ENCODE measurements at regions not wholly inside any gene's neighbourhood (a gene's known extent, or its start where the extent isn't known, plus 50 kb on each side); places are given as distances from the start of the nearest gene placed in this dataset.

GRCh38 chr4:29852537-29852936, 867.6 kb upstream of the PCDH7 start:
- peaks cover 5% of the 10 kb centered on the region for H3K9me3 ChIP-seq (ENCODE audit: low read depth, low read length)
- H3K36me3 ChIP-seq (ENCODE audit: insufficient read depth, low read length) = no peaks in the 10 kb centered on the region
- TF ChIP-seq CTCF (IDR thresholded peaks at IDR 0.05; ENCODE audit: extremely low read depth, low read depth, low read length) = no peak
- no peak overlapping the region for H3K4me3 ChIP-seq (ENCODE audit: insufficient read depth, low read length)
- no peak overlapping the region for H3K4me2 ChIP-seq (ENCODE audit: insufficient read depth, low read length)
- DNase-seq (ENCODE audit: insufficient read length, low spot score, missing footprints) = no peak
- no peaks in the 10 kb centered on the region for H3K27me3 ChIP-seq (ENCODE audit: insufficient read depth, low read length)
- H2AFZ ChIP-seq (ENCODE audit: low read length) = no peak overlapping the region
- no peaks in the 10 kb centered on the region for H4K20me1 ChIP-seq (ENCODE audit: insufficient read depth, low read length)
- H3K79me2 ChIP-seq (ENCODE audit: insufficient read depth, low read length) = no peaks in the 10 kb centered on the region
- no peaks in the 10 kb centered on the region for H3K4me1 ChIP-seq (ENCODE audit: insufficient read depth, low read length)
- no peak overlapping the region for H3K27ac ChIP-seq (ENCODE audit: low read depth, low read length)

- Histone ChIP-seq H3K9me3 (ENCODE audit: low read depth, low read length) (peaks cover 5% of the 10 kb centered on the region), H3K4me3 (ENCODE audit: insufficient read depth, low read length) (no peak overlapping the region), H3K27me3 (ENCODE audit: insufficient read depth, low read length) (no peaks in the 10 kb centered on the region), H3K4me2 (ENCODE audit: insufficient read depth, low read length) (no peak overlapping the region), H3K4me1 (ENCODE audit: insufficient read depth, low read length) (no peaks in the 10 kb centered on the region), H4K20me1 (ENCODE audit: insufficient read depth, low read length) (no peaks in the 10 kb centered on the region), H3K79me2 (ENCODE audit: insufficient read depth, low read length) (no peaks in the 10 kb centered on the region), H2AFZ (ENCODE audit: low read length) (no peak overlapping the region), H3K27ac (ENCODE audit: low read depth, low read length) (no peak overlapping the region), H3K36me3 (ENCODE audit: insufficient read depth, low read length) (no peaks in the 10 kb centered on the region)
- TF ChIP-seq CTCF (IDR thresholded peaks at IDR 0.05; ENCODE audit: extremely low read depth, low read depth, low read length) = no peak
- DNase-seq (ENCODE audit: insufficient read length, low spot score, missing footprints) = no peak
These were observed 866.3 kb upstream of the PCDH7 start for GRCh38 chr4:29853833-29854232.

GRCh38 chr4:29861307-29861706, 858.9 kb upstream of the PCDH7 start:
- H3K4me3 ChIP-seq (ENCODE audit: insufficient read depth, low read length) = no peak overlapping the region
- peaks cover 2% of the 10 kb centered on the region for H3K9me3 ChIP-seq (ENCODE audit: low read depth, low read length)
- H4K20me1 ChIP-seq (ENCODE audit: insufficient read depth, low read length) = no peaks in the 10 kb centered on the region
- H3K4me1 ChIP-seq (ENCODE audit: insufficient read depth, low read length) = no peaks in the 10 kb centered on the region
- no peak overlapping the region for H2AFZ ChIP-seq (ENCODE audit: low read length)
- no peaks in the 10 kb centered on the region for H3K27me3 ChIP-seq (ENCODE audit: insufficient read depth, low read length)
- no peaks in the 10 kb centered on the region for H3K36me3 ChIP-seq (ENCODE audit: insufficient read depth, low read length)
- no peak for DNase-seq (ENCODE audit: insufficient read length, low spot score, missing footprints)
- H3K27ac ChIP-seq (ENCODE audit: low read depth, low read length) = no peak overlapping the region
- H3K4me2 ChIP-seq (ENCODE audit: insufficient read depth, low read length) = no peak overlapping the region
- no peaks in the 10 kb centered on the region for H3K79me2 ChIP-seq (ENCODE audit: insufficient read depth, low read length)
- TF ChIP-seq CTCF (IDR thresholded peaks at IDR 0.05; ENCODE audit: extremely low read depth, low read depth, low read length) = no peak

GRCh38 chr4:29867412-29867811, 852.8 kb upstream of the PCDH7 start:
- Histone ChIP-seq H3K36me3 (ENCODE audit: insufficient read depth, low read length) (no peaks in the 10 kb centered on the region), H4K20me1 (ENCODE audit: insufficient read depth, low read length) (no peaks in the 10 kb centered on the region), H3K27me3 (ENCODE audit: insufficient read depth, low read length) (no peaks in the 10 kb centered on the region), H3K79me2 (ENCODE audit: insufficient read depth, low read length) (no peaks in the 10 kb centered on the region), H3K4me3 (ENCODE audit: insufficient read depth, low read length) (no peak overlapping the region), H3K9me3 (ENCODE audit: low read depth, low read length) (peaks cover 5% of the 10 kb centered on the region), H3K4me1 (ENCODE audit: insufficient read depth, low read length) (no peaks in the 10 kb centered on the region), H3K4me2 (ENCODE audit: insufficient read depth, low read length) (no peak overlapping the region), H3K27ac (ENCODE audit: low read depth, low read length) (no peak overlapping the region), H2AFZ (ENCODE audit: low read length) (no peak overlapping the region)
- TF ChIP-seq CTCF (IDR thresholded peaks at IDR 0.05; ENCODE audit: extremely low read depth, low read depth, low read length) = no peak
- no peak for DNase-seq (ENCODE audit: insufficient read length, low spot score, missing footprints)
